K562 (cell line): ENCODE measurements at regions not wholly inside any gene's neighbourhood (a gene's known extent, or its start where the extent isn't known, plus 50 kb on each side); places are given as distances from the start of the nearest gene placed in this dataset.

Source experiments
- ARID4B ChIP-seq: sonication (generic); formaldehyde crosslinking; IDR thresholded peaks from 2 replicates; pipeline ENCODE4 v1.8.0; 2022; ENCODE audit warnings: mild to moderate bottlenecking, missing genetic modification reagents
- ATF4 ChIP-seq: fragments of 450-650 bp; formaldehyde crosslinking; IDR thresholded peaks from 2 replicates; pipeline ENCODE4 v1.4.0; 2022; ENCODE audit warnings: mild to moderate bottlenecking, moderate library complexity
- ATF6 ChIP-seq: sonication (generic); formaldehyde crosslinking; IDR thresholded peaks from 2 replicates; pipeline ENCODE4 v1.4.0; 2020; ENCODE audit warnings: mild to moderate bottlenecking, missing genetic modification reagents
- CREBBP ChIP-seq: IDR thresholded peaks from one replicate; pipeline ENCODE4 v1.6.1; 2012; ENCODE audit warnings: low read depth, mild to moderate bottlenecking, control low read depth, inconsistent platforms, low read length
- CTBP1 ChIP-seq: fragments of 450-650 bp; IDR thresholded peaks from 2 replicates; pipeline ENCODE4 v1.6.1; 2016; ENCODE audit warnings: borderline replicate concordance
- E2F6 ChIP-seq, 2 experiments: IDR thresholded peaks; 2 replicates each; pipeline ENCODE4 v1.6.1; 2011; ENCODE audit warnings: borderline replicate concordance in 1 of 2, control low read depth in 1 of 2, low read depth in 1 of 2, low read length in 1 of 2, mild to moderate bottlenecking in 1 of 2, mixed read lengths in 1 of 2, moderate library complexity in 1 of 2; ENCODE audit not compliant: insufficient read depth in 1 of 2, insufficient read length in 1 of 2, poor library complexity in 1 of 2, severe bottlenecking in 1 of 2; ENCODE audit errors: extremely low read depth in 1 of 2
- HMBOX1 ChIP-seq: sonication (generic); IDR thresholded peaks from 2 replicates; pipeline ENCODE4 v1.6.1; 2016
- MAX ChIP-seq: sonication (generic); formaldehyde crosslinking; IDR thresholded peaks from 2 replicates; pipeline ENCODE4 v1.9.0; 2022; ENCODE audit warnings: mild to moderate bottlenecking, missing genetic modification reagents
- MEF2A ChIP-seq: IDR thresholded peaks from 2 replicates; pipeline ENCODE4 v1.6.1; 2011; ENCODE audit warnings: low read depth, mild to moderate bottlenecking, low read length, moderate library complexity; ENCODE audit not compliant: control insufficient read depth
- NELFE ChIP-seq: IDR thresholded peaks from 2 replicates; pipeline ENCODE4 v1.6.1; 2011; ENCODE audit warnings: mild to moderate bottlenecking; ENCODE audit not compliant: insufficient read depth, insufficient read length
- POLR2G ChIP-seq: fragments of 200-400 bp; formaldehyde crosslinking; IDR thresholded peaks from 2 replicates; pipeline ENCODE4 v1.6.1; 2017; ENCODE audit warnings: low read depth, mild to moderate bottlenecking, antibody characterized with exemption, low read length, moderate library complexity
- RAD21 ChIP-seq, 2 experiments: fragments of 250-450 bp in 1 of 2; fragments of 450-650 bp in 1 of 2; sonication (Bioruptor Pico) in 1 of 2; formaldehyde crosslinking in 1 of 2; IDR thresholded peaks in 1 of 2; conservative IDR thresholded peaks in 1 of 2; 2 replicates each; pipeline versions ENCODE4 v1.4.0 to v1.8.0; 2020 to 2022; ENCODE audit warnings: mild to moderate bottlenecking in 2 of 2, moderate library complexity in 1 of 2
- RBFOX2 ChIP-seq: fragments of 200-400 bp; formaldehyde crosslinking; IDR thresholded peaks from 2 replicates; pipeline ENCODE4 v1.6.1; 2017; ENCODE audit warnings: low read depth, mild to moderate bottlenecking, low read length, moderate library complexity
- TAL1 ChIP-seq: fragments of 450-650 bp; IDR thresholded peaks from 2 replicates; pipeline ENCODE4 v1.6.1; 2016; ENCODE audit warnings: mild to moderate bottlenecking
- TFAP4 ChIP-seq: sonication (generic); formaldehyde crosslinking; IDR thresholded peaks from 2 replicates; pipeline ENCODE4 v1.8.0; 2022; ENCODE audit warnings: missing genetic modification reagents, mild to moderate bottlenecking, moderate library complexity, borderline replicate concordance
- ZFX ChIP-seq: sonication (generic); formaldehyde crosslinking; IDR thresholded peaks from 2 replicates; pipeline ENCODE4 v1.8.0; 2022; ENCODE audit warnings: mild to moderate bottlenecking, missing genetic modification reagents, moderate library complexity

GRCh38 chr4:134328741-134329140 is 127.2 kb upstream of the PABPC4L start (continued):
- TF ChIP-seq ARID4B (CRISPR knock-in tag): 0 out of 2 replicates have a peak, but pooled peaks have one; percentile 22
- TF ChIP-seq TFAP4 (CRISPR knock-in tag): peak; percentile 21; the same call in 1 of the 2 replicates
- TF ChIP-seq RBFOX2: peak; percentile 64
- TF ChIP-seq E2F6 (IDR thresholded peaks at IDR 0.05; ENCODE audit: borderline replicate concordance in 1 of 2, extremely low read depth in 1 of 2, insufficient read depth in 1 of 2, insufficient read length in 1 of 2, low read depth in 1 of 2, low read length in 1 of 2, poor library complexity in 1 of 2, severe bottlenecking in 1 of 2): peak in 1 of 2 experiments; percentile 11
- TF ChIP-seq TAL1: no peak
- no peak for TF ChIP-seq ATF4
- TF ChIP-seq MEF2A: no peak
- TF ChIP-seq POLR2G: peak; percentile 65
- TF ChIP-seq MAX: peak; percentile 28; the same call in 1 of the 2 replicates
- 0 out of 2 replicates have a peak, but pooled peaks have one; percentile 14 for TF ChIP-seq CTBP1
- TF ChIP-seq NELFE: no peak
- no peak for TF ChIP-seq CREBBP
- no peak for TF ChIP-seq ATF6 (CRISPR knock-in tag)
- TF ChIP-seq RAD21 (CRISPR knock-in tag; conservative IDR thresholded peaks at IDR 0.05 in 1 of 2, IDR thresholded peaks at IDR 0.05 in 1 of 2): 0 out of 4 replicates have a peak, but pooled peaks of 1 of the 2 experiments have one; percentile 7
- peak; percentile 62 for TF ChIP-seq ZFX (CRISPR knock-in tag)
- TF ChIP-seq HMBOX1: no peak
